IPS-18a (cell line): ENCODE measurements at regions not wholly inside any gene's neighbourhood (a gene's known extent, or its start where the extent isn't known, plus 50 kb on each side); places are given as distances from the start of the nearest gene placed in this dataset.

Source experiments
- H3K27ac ChIP-seq: one replicate; pipeline ENCODE4 v1.5.1; 2013; ENCODE audit warnings: low read length
- H3K27me3 ChIP-seq: one replicate; pipeline ENCODE4 v1.6.1; 2013; ENCODE audit warnings: mild to moderate bottlenecking, low read length; ENCODE audit not compliant: control insufficient read depth, insufficient read depth
- H3K36me3 ChIP-seq: one replicate; pipeline ENCODE4 v1.6.1; 2013; ENCODE audit warnings: low read depth, low read length; ENCODE audit not compliant: control insufficient read depth
- H3K4me1 ChIP-seq: one replicate; pipeline ENCODE4 v1.6.1; 2013; ENCODE audit warnings: low read depth, low read length; ENCODE audit not compliant: control insufficient read depth
- H3K4me3 ChIP-seq: one replicate; pipeline ENCODE4 v1.5.1; 2013; ENCODE audit warnings: low read length
- H3K9ac ChIP-seq: one replicate; pipeline ENCODE4 v1.6.1; 2013; ENCODE audit warnings: mild to moderate bottlenecking, low read length, moderate library complexity
- H3K9me3 ChIP-seq: one replicate; pipeline ENCODE4 v1.6.1; 2013; ENCODE audit warnings: low read depth, low read length; ENCODE audit not compliant: control insufficient read depth

GRCh38 chr11:95717314-95717713, 72.3 kb downstream of the FAM76B start:
- H3K4me3 ChIP-seq: no peak overlapping the region
- H3K4me1 ChIP-seq: no peaks in the 10 kb centered on the region
- H3K9ac ChIP-seq: no peak overlapping the region
- H3K36me3 ChIP-seq: no peaks in the 10 kb centered on the region
- no peaks in the 10 kb centered on the region for H3K27me3 ChIP-seq
- H3K27ac ChIP-seq: no peak overlapping the region
- no peaks in the 10 kb centered on the region for H3K9me3 ChIP-seq

GRCh38 chr11:95716266-95716665, 73.3 kb downstream of the FAM76B start:
- no peaks in the 10 kb centered on the region for H3K4me1 ChIP-seq
- no peaks in the 10 kb centered on the region for H3K36me3 ChIP-seq
- no peak overlapping the region for H3K27ac ChIP-seq
- H3K9ac ChIP-seq: no peak overlapping the region
- no peaks in the 10 kb centered on the region for H3K9me3 ChIP-seq
- no peaks in the 10 kb centered on the region for H3K27me3 ChIP-seq
- H3K4me3 ChIP-seq: no peak overlapping the region

DNA sequence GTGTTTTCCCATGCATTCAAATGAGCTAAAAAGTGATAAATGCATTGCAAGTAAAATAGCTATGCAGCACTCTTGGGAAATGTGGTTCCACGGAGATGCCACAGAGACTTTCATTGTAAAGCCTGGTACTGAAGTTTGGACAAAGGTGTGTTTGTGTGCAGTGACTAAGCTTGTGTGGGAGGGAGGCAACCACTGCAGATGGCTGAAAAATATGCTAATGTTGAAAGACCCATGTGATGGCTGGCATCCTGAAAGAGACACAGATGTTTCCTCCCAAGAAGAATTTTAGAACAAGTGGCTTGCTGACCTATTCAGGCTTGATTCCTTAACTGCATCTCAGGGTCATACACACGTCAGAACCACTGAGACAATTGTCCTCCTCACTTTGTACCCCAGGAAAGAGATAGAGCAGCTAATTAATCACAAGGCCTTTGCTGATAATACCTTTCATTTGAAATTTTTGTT, 73.8 kb downstream of the FAM76B start:
- H3K27me3 ChIP-seq: no peaks in the 10 kb centered on the region
- H3K4me1 ChIP-seq: no peaks in the 10 kb centered on the region
- H3K27ac ChIP-seq: no peak overlapping the region
- H3K36me3 ChIP-seq: no peaks in the 10 kb centered on the region
- no peaks in the 10 kb centered on the region for H3K9me3 ChIP-seq
- H3K4me3 ChIP-seq: no peak overlapping the region
- no peak overlapping the region for H3K9ac ChIP-seq

GRCh38 chr11:95714843-95715776, 74.5 kb downstream of the FAM76B start:
- Histone ChIP-seq H3K36me3 (no peaks in the 10 kb centered on the region), H3K9ac (no peak overlapping the region), H3K4me3 (no peak overlapping the region), H3K4me1 (no peaks in the 10 kb centered on the region), H3K9me3 (no peaks in the 10 kb centered on the region), H3K27ac (no peak overlapping the region), H3K27me3 (no peaks in the 10 kb centered on the region)

DNA sequence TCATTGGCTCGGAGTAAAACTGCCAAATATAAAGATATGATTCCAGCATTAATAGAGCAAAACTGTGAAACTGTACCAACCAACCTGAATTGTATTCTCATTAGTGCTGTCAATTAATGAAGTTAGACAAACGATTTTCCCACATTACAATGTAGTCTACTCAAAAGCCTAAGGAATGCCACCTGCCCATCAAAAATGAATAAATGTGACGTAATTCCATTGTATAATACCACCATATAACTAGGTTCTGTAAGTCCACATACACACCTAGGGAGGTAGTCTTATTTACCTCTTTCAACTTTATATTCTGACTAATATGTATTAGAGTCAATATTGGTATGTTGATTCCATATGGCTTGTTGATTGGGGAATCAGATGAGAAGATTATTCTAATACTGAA, 76.2 kb downstream of the FAM76B start:
- H3K36me3 ChIP-seq: no peaks in the 10 kb centered on the region
- no peak overlapping the region for H3K27ac ChIP-seq
- no peaks in the 10 kb centered on the region for H3K9me3 ChIP-seq
- no peaks in the 10 kb centered on the region for H3K27me3 ChIP-seq
- no peak overlapping the region for H3K9ac ChIP-seq
- H3K4me1 ChIP-seq: no peaks in the 10 kb centered on the region
- no peak overlapping the region for H3K4me3 ChIP-seq

DNA sequence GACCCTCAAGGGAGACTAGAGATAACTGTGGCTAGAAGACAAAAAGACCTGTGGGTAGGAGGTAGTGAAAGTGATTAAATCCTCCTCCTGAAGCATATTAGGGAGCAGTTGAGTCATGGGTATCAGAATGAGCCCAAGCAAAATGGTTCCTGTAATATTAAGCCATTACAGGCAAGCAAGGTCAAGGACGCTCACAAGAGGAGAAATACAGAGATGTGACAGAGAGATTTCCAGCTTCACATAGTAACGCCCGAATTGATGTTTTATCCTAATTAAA, 77.7 kb downstream of the FAM76B start:
- Histone ChIP-seq H3K9me3 (no peaks in the 10 kb centered on the region), H3K27me3 (no peaks in the 10 kb centered on the region), H3K4me3 (no peak overlapping the region), H3K4me1 (no peaks in the 10 kb centered on the region), H3K36me3 (no peaks in the 10 kb centered on the region), H3K9ac (no peak overlapping the region), H3K27ac (no peak overlapping the region)

DNA sequence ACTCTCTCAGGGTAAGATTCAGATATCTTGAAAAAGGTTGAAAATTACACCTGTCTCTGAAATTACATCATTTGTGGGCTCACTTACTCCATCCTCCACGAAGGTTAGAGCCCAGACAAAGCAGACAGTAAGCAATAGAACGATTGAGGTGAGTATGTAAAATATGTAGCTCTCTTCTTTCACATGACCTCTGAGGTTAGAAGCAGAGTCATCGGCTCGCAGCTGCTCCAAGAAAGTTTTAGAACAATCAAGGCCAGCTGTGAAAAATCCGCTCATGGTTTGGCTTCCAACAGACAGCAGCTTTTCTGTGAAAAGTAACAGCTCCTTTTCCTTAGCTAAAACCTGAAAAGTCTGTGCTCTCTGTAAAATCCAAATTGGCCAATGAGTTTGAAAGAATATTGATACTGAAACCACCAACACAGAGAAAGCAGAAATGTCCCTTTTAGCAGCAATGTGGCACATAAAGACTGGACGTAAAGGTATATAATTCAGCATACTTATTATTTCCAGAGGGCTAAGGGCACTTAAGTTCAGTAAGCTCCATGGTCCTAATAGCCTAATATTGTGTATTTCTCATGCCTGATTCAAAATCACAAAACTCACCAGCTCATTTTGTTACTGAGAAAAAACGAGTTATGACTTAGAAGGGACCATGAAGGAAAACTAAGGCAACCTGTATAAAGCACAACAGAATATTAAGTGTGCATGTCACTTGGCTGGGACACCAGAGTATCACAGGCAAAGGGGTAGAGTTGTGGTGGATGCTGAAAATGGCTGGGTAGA, 78.2 kb downstream of the FAM76B start:
- Histone ChIP-seq H3K36me3 (no peaks in the 10 kb centered on the region), H3K9me3 (no peaks in the 10 kb centered on the region), H3K4me3 (no peak overlapping the region), H3K9ac (no peak overlapping the region), H3K27me3 (no peaks in the 10 kb centered on the region), H3K4me1 (no peaks in the 10 kb centered on the region), H3K27ac (no peak overlapping the region)

DNA sequence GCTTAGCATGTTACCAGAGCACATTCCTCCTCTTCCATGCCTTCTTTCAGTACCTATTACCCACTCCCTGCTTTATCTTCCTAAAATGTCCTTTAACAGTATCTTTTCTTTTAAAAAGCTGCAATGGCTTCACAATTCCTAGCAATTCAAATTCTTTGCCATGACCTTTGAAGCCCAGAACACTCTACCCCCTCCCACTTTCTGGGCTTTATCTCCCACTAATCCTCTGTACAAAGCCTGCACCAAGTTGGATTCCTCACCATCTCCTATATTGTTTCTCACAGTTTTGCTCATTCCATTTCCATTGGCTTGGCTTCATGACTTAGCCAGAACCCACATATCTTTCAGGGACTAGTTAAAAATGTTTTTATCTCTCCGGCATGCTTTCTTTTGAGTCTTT, 80.9 kb downstream of the FAM76B start:
- H3K27me3 ChIP-seq: no peaks in the 10 kb centered on the region
- H3K4me3 ChIP-seq: no peak overlapping the region
- H3K9me3 ChIP-seq: no peaks in the 10 kb centered on the region
- no peaks in the 10 kb centered on the region for H3K36me3 ChIP-seq
- no peak overlapping the region for H3K9ac ChIP-seq
- H3K27ac ChIP-seq: no peak overlapping the region
- H3K4me1 ChIP-seq: no peaks in the 10 kb centered on the region

GRCh38 chr11:95706974-95707387, 82.6 kb downstream of the FAM76B start:
- Histone ChIP-seq H3K27me3 (no peaks in the 10 kb centered on the region), H3K27ac (no peak overlapping the region), H3K9ac (no peak overlapping the region), H3K4me1 (no peaks in the 10 kb centered on the region), H3K9me3 (no peaks in the 10 kb centered on the region), H3K4me3 (no peak overlapping the region), H3K36me3 (no peaks in the 10 kb centered on the region)

GRCh38 chr11:95705485-95706124, 84.0 kb downstream of the FAM76B start:
- no peak overlapping the region for H3K4me3 ChIP-seq
- no peaks in the 10 kb centered on the region for H3K4me1 ChIP-seq
- no peak overlapping the region for H3K9ac ChIP-seq
- no peaks in the 10 kb centered on the region for H3K9me3 ChIP-seq
- H3K27me3 ChIP-seq: no peaks in the 10 kb centered on the region
- H3K36me3 ChIP-seq: no peaks in the 10 kb centered on the region
- no peak overlapping the region for H3K27ac ChIP-seq

DNA sequence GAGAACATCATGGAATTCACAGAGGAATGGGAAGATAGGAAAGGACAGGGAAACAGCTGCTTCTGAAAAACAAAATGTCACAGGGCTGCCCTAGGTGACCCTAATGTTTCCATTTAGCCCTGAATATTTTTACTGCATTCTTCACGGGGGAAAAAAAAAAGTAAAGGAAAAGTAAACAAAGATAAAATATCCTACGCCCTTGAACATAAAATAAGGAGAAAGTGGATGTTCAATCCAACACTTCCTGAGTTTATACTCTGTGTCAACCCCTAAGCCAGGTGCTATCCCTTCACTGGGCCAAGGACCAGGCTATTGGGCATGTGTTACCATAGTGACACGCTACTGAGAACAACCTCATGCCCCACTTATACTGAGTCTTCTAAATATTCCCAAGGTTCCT, 84.7 kb downstream of the FAM76B start:
- Histone ChIP-seq H3K27ac (no peak overlapping the region), H3K9me3 (no peaks in the 10 kb centered on the region), H3K9ac (no peak overlapping the region), H3K4me1 (no peaks in the 10 kb centered on the region), H3K36me3 (no peaks in the 10 kb centered on the region), H3K27me3 (no peaks in the 10 kb centered on the region), H3K4me3 (no peak overlapping the region)
